Progenitor cell of endocrine pancreas (in vitro differentiated cells): ENCODE measurements at regions not wholly inside any gene's neighbourhood (a gene's known extent, or its start where the extent isn't known, plus 50 kb on each side); places are given as distances from the start of the nearest gene placed in this dataset.

ENCODE experiments used
- DNase-seq: peaks from one replicate; pipeline ENCODE4 v3.0.0; 2021; ENCODE audit warnings: low spot score; ENCODE audit not compliant: unreplicated experiment
- H3K27ac Mint-ChIP-seq: 2 replicates; pipeline ENCODE4 v1.8.0; 2021; ENCODE audit warnings: mild to moderate bottlenecking, moderate library complexity, mixed read lengths
- H3K27me3 Mint-ChIP-seq: 2 replicates; pipeline ENCODE4 v1.8.0; 2021; ENCODE audit warnings: mixed read lengths
- H3K36me3 Mint-ChIP-seq: 2 replicates; pipeline ENCODE4 v1.8.0; 2022; ENCODE audit warnings: mixed read lengths; ENCODE audit not compliant: insufficient read depth
- H3K4me1 Mint-ChIP-seq: 2 replicates; pipeline ENCODE4 v1.8.0; 2021; ENCODE audit warnings: low read depth, mixed read lengths
- H3K4me3 Mint-ChIP-seq: 2 replicates; pipeline ENCODE4 v1.8.0; 2021; ENCODE audit warnings: low read depth, mild to moderate bottlenecking, moderate library complexity, mixed read lengths
- H3K9me3 Mint-ChIP-seq: 2 replicates; pipeline ENCODE4 v1.8.0; 2021; ENCODE audit warnings: low read depth, mixed read lengths
- CTCF ChIP-seq: fragments of 200-600 bp; sonication (generic); IDR thresholded peaks from one replicate; pipeline ENCODE4 v1.5.0; 2021; ENCODE audit warnings: antibody characterized with exemption, mild to moderate bottlenecking; ENCODE audit not compliant: unreplicated experiment

- TF ChIP-seq CTCF: no peak
- no peak overlapping the region for H3K27ac Mint-ChIP-seq
- no peaks in the 10 kb centered on the region for H3K36me3 Mint-ChIP-seq
- peaks cover 3% of the 10 kb centered on the region for H3K9me3 Mint-ChIP-seq
- peaks cover 3% of the 10 kb centered on the region for H3K27me3 Mint-ChIP-seq
- H3K4me3 Mint-ChIP-seq: no peak overlapping the region
- DNase-seq: no peak
- H3K4me1 Mint-ChIP-seq: peaks cover 6% of the 10 kb centered on the region
Measured at GRCh38 chr2:104290566-104290891, 563.4 kb upstream of the POU3F3 start.

- Mint-ChIP-seq H3K9me3 (no peaks in the 10 kb centered on the region), H3K4me3 (no peak overlapping the region), H3K27ac (no peak overlapping the region), H3K36me3 (no peaks in the 10 kb centered on the region), H3K27me3 (peaks cover 35% of the 10 kb centered on the region), H3K4me1 (no peaks in the 10 kb centered on the region)
- no peak for DNase-seq
- peak; percentile 12 for TF ChIP-seq CTCF
Measured at GRCh38 chr2:104312684-104313083, 541.2 kb upstream of the POU3F3 start.

GRCh38 chr2:104318001-104318665, 535.8 kb upstream of the POU3F3 start:
- H3K36me3 Mint-ChIP-seq: no peaks in the 10 kb centered on the region
- no peak overlapping the region for H3K27ac Mint-ChIP-seq
- H3K9me3 Mint-ChIP-seq: no peaks in the 10 kb centered on the region
- no peak for TF ChIP-seq CTCF
- no peak for DNase-seq
- H3K4me3 Mint-ChIP-seq: no peak overlapping the region
- H3K27me3 Mint-ChIP-seq: peaks cover 62% of the 10 kb centered on the region
- H3K4me1 Mint-ChIP-seq: peaks cover 19% of the 10 kb centered on the region

DNA sequence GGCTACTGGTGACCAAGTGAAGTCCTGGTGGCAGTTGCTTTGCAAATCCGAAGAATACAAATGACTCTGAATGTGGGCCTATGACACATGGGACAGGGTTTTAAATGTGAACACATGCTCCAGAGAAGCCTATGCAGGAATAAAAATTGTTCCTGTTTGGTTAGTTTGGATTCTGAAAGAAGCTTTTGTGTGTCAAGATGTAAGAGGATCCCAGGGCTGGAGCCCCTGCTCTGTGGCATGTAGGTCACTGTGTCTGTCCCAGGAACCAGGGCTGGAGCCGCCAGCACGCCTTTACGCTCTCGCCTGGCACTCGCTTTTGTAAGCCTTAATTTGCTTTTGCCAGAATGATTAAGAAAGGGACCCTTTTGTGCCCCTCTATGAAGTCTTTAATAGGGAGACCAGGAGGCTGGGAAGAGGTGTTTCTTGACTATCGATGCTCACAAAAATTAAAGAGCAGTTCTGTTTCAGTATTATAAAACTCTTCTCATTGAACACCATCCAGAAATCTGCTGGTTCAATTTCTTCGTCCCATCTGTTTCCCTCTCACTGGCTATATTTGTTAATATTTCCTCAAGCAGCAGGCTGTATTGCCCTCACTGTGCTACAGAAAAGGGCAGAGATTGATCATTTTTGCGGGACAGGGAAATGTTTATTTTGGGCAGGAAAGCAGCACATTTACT, 532.7 kb upstream of the POU3F3 start:
- DNase-seq: no peak
- H3K9me3 Mint-ChIP-seq: no peaks in the 10 kb centered on the region
- H3K4me1 Mint-ChIP-seq: peaks cover 23% of the 10 kb centered on the region
- no peak for TF ChIP-seq CTCF
- H3K36me3 Mint-ChIP-seq: no peaks in the 10 kb centered on the region
- H3K27ac Mint-ChIP-seq: peak overlapping the region; percentile 19
- peaks cover 76% of the 10 kb centered on the region for H3K27me3 Mint-ChIP-seq
- H3K4me3 Mint-ChIP-seq: peak overlapping the region; percentile 37

GRCh38 chr2:104321796-104322349, 532.0 kb upstream of the POU3F3 start:
- Mint-ChIP-seq H3K27ac (peak overlapping the region; percentile 19), H3K27me3 (peaks cover 76% of the 10 kb centered on the region), H3K9me3 (no peaks in the 10 kb centered on the region), H3K4me1 (peaks cover 23% of the 10 kb centered on the region), H3K4me3 (peak overlapping the region; percentile 37), H3K36me3 (no peaks in the 10 kb centered on the region)
- no peak for TF ChIP-seq CTCF
- DNase-seq: no peak
